ENCODE measurements at regions not wholly inside any gene's neighbourhood (a gene's known extent, or its start where the extent isn't known, plus 50 kb on each side); places are given as distances from the start of the nearest gene placed in this dataset.

- DNase-seq (ENCODE audit: low read depth) = no peak
Observed at GRCh38 chr19:5392486-5392885, 51.9 kb upstream of the PTPRS start.

- no peak for DNase-seq (ENCODE audit: low read depth)
Observed at GRCh38 chr19:5393088-5393487, 52.5 kb upstream of the PTPRS start.

- DNase-seq (ENCODE audit: low read depth) = no peak
Observed at GRCh38 chr19:5394551-5395505, 54.2 kb upstream of the PTPRS start.

- no peak for DNase-seq (ENCODE audit: low read depth)
Observed at GRCh38 chr19:5395556-5395955, 54.9 kb upstream of the PTPRS start.

GRCh38 chr19:5396096-5396939 is 55.7 kb upstream of the PTPRS start:
- DNase-seq (ENCODE audit: low read depth) = no peak

- DNase-seq (ENCODE audit: low read depth) = no peak
Observed at GRCh38 chr19:5396963-5397362, 56.4 kb upstream of the PTPRS start.

- DNase-seq (ENCODE audit: low read depth) = no peak
Observed at GRCh38 chr19:5397804-5398692, 57.2 kb upstream of the ZNRF4 start.

- DNase-seq (ENCODE audit: low read depth) = no peak
Observed at GRCh38 chr19:5398693-5399057, 56.5 kb upstream of the ZNRF4 start.

- DNase-seq (ENCODE audit: low read depth) = peak; percentile 47
Observed at GRCh38 chr19:5403968-5404640, 51.1 kb upstream of the ZNRF4 start.

Data from GM04503 (cell line).